Esophagus muscularis mucosa (tissue), 4 donors: ENCODE measurements at regions not wholly inside any gene's neighbourhood (a gene's known extent, or its start where the extent isn't known, plus 50 kb on each side); places are given as distances from the start of the nearest gene placed in this dataset.

Experiments
- DNase-seq: peaks from one replicate; pipeline ENCODE4 v3.0.0-alpha.2; 2017; ENCODE audit errors: extremely low spot score
- H3K27ac ChIP-seq, 4 donors: fragments of 200-600 bp; sonication (generic); replicated peaks in 1 of 4; 1 replicate in 3 of 4; 2 replicates in 1 of 4; pipeline ENCODE4 v1.5.1; 2016 to 2019; ENCODE audit warnings: mild to moderate bottlenecking in 1 of 4
- H3K27me3 ChIP-seq, 4 donors: fragments of 200-600 bp; sonication (generic); one replicate each; pipeline versions ENCODE4 v1.5.1 to v1.6.0; 2016 to 2019
- H3K36me3 ChIP-seq, 4 donors: fragments of 200-600 bp; sonication (generic); one replicate each; pipeline ENCODE4 v1.5.1; 2016 to 2019
- H3K4me1 ChIP-seq, 4 donors: fragments of 200-600 bp; sonication (generic); one replicate each; pipeline ENCODE4 v1.5.1; 2016 to 2019
- H3K4me3 ChIP-seq, 4 donors: fragments of 200-600 bp; sonication (generic); 1 replicate in 2 of 4; 2 replicates in 2 of 4; pipeline ENCODE4 v1.5.1; 2016 to 2019; ENCODE audit warnings: mild to moderate bottlenecking in 4 of 4, moderate library complexity in 1 of 4
- H3K9me3 ChIP-seq, 4 donors: fragments of 200-600 bp; sonication (generic); 1 replicate in 3 of 4; 2 replicates in 1 of 4; pipeline ENCODE4 v1.5.1; 2016 to 2019
- CTCF ChIP-seq, 3 experiments: fragments of 200-600 bp in 2 of 3; fragments of 450-650 bp in 1 of 3; sonication (generic) in 2 of 3; IDR thresholded peaks; one replicate each; pipeline ENCODE4 v1.5.1; 2017 to 2019; ENCODE audit warnings: antibody characterized with exemption in 3 of 3, mild to moderate bottlenecking in 2 of 3, moderate library complexity in 1 of 3
- EP300 ChIP-seq: sonication (generic); formaldehyde crosslinking; IDR thresholded peaks from one replicate; pipeline ENCODE4 v1.6.1; 2017; ENCODE audit warnings: antibody characterized with exemption
- POLR2A ChIP-seq: fragments of 450-650 bp; IDR thresholded peaks from one replicate; pipeline ENCODE4 v1.6.1; 2017; ENCODE audit warnings: antibody characterized with exemption, moderate library complexity, mild to moderate bottlenecking, low read depth
- POLR2AphosphoS5 ChIP-seq, 2 donors: sonication (generic); formaldehyde crosslinking; IDR thresholded peaks; one replicate each; pipeline ENCODE4 v1.6.1; 2017; ENCODE audit warnings: antibody characterized with exemption in 2 of 2
- WGBS: methylation state at CpG from one replicate; pipeline ENCODE4 v1.1.5; 2018; 5-methylcytosine and 5-hydroxymethylcytosine counted together
- intact Hi-C: fragments of 100-400 bp; cut with DNase I; formaldehyde crosslinking; loops from one replicate; pipeline ENCODE4 v1.15.1; 2023

GRCh38 chr7:106178593-106179134, 66.6 kb upstream of the SYPL1 start:
- Histone ChIP-seq H3K36me3 (no peaks in the 10 kb centered on the region), H3K27ac (no peak overlapping the region), H3K4me3 (no peak overlapping the region), H3K27me3 (no peaks in the 10 kb centered on the region), H3K9me3 (no peaks in the 10 kb centered on the region), H3K4me1 (peaks cover 13 to 36% (median 16%) of the 10 kb centered on the region in 4 donors)
- no peak for TF ChIP-seq EP300
- TF ChIP-seq CTCF (IDR thresholded peaks at IDR 0.05) = peak in 2 of 3 experiments; percentile 12 to 35
- no peak for TF ChIP-seq POLR2A
- no peak for TF ChIP-seq POLR2AphosphoS5 (IDR thresholded peaks at IDR 0.05)
- intact Hi-C loops = loop anchor here (5.0 kb wide), 2 partner anchors 99 to 559 kb away; no protein-coding TSS in a partner anchor
- DNase-seq = no peak
- 94% methylated on average over 3 of the region's 3 CpGs for WGBS

- Histone ChIP-seq H3K4me3 (no peak overlapping the region), H3K27ac (no peak overlapping the region), H3K27me3 (no peaks in the 10 kb centered on the region), H3K9me3 (no peaks in the 10 kb centered on the region), H3K4me1 (peaks cover 13 to 36% (median 16%) of the 10 kb centered on the region in 4 donors), H3K36me3 (no peaks in the 10 kb centered on the region)
- DNase-seq = no peak
- WGBS = 91% methylated on average over 11 of the region's 11 CpGs
- TF ChIP-seq POLR2A = no peak
- TF ChIP-seq POLR2AphosphoS5 (IDR thresholded peaks at IDR 0.05) = no peak
- TF ChIP-seq EP300 = no peak
- no peak for TF ChIP-seq CTCF (IDR thresholded peaks at IDR 0.05)
- intact Hi-C loops = loop anchor here (5.0 kb wide), 2 partner anchors 99 to 559 kb away; no protein-coding TSS in a partner anchor
Observed at GRCh38 chr7:106177738-106178592, 65.9 kb upstream of the SYPL1 start.

GRCh38 chr7:106177300-106177690, 65.2 kb upstream of the SYPL1 start:
- intact Hi-C loops = loop anchor here (5.0 kb wide), 2 partner anchors 100 to 560 kb away; no protein-coding TSS in a partner anchor
- no peaks in the 10 kb centered on the region for H3K9me3 ChIP-seq
- TF ChIP-seq EP300 (no peak), POLR2A (no peak), CTCF (IDR thresholded peaks at IDR 0.05) (no peak), POLR2AphosphoS5 (IDR thresholded peaks at IDR 0.05) (no peak)
- no peaks in the 10 kb centered on the region for H3K27me3 ChIP-seq
- H3K27ac ChIP-seq = peak overlapping the region in 1 of 4 donors; percentile 15
- no peak for DNase-seq
- no peak overlapping the region for H3K4me3 ChIP-seq
- no peaks in the 10 kb centered on the region for H3K36me3 ChIP-seq
- 86% methylated on average over 4 of the region's 4 CpGs for WGBS
- H3K4me1 ChIP-seq = peaks cover 13 to 36% (median 16%) of the 10 kb centered on the region in 4 donors

- Histone ChIP-seq H3K4me3 (no peak overlapping the region), H3K27ac (peak overlapping the region in 1 of 4 donors; percentile 15), H3K27me3 (no peaks in the 10 kb centered on the region), H3K36me3 (no peaks in the 10 kb centered on the region), H3K4me1 (peaks cover 13 to 36% (median 16%) of the 10 kb centered on the region in 4 donors), H3K9me3 (no peaks in the 10 kb centered on the region)
- WGBS = 14% methylated on average over 11 of the region's 11 CpGs
- DNase-seq = peak; percentile 96
- TF ChIP-seq POLR2A = no peak
- TF ChIP-seq POLR2AphosphoS5 (IDR thresholded peaks at IDR 0.05) = peak; percentile 11 to 66
- peak; percentile 96 to 98 (median 97) for TF ChIP-seq CTCF (IDR thresholded peaks at IDR 0.05)
- intact Hi-C loops = loop anchor here (1.0 to 5.0 kb wide), 3 partner anchors 101 to 561 kb away; no protein-coding TSS in a partner anchor
Observed at GRCh38 chr7:106176414-106177299, 64.5 kb upstream of the SYPL1 start.
